Kidney epithelial cell (primary cell): ENCODE measurements at regions not wholly inside any gene's neighbourhood (a gene's known extent, or its start where the extent isn't known, plus 50 kb on each side); places are given as distances from the start of the nearest gene placed in this dataset.

Source experiments
- DNase-seq: peaks from one replicate; pipeline ENCODE4 v3.0.0-alpha.2; 2010; ENCODE audit warnings: low read depth
- H3K27me3 ChIP-seq: 2 replicates; pipeline ENCODE4 v1.6.0; 2011; ENCODE audit warnings: low read length; ENCODE audit not compliant: control insufficient read depth, insufficient read depth
- H3K36me3 ChIP-seq: 2 replicates; pipeline ENCODE4 v1.5.1; 2011; ENCODE audit warnings: low read length; ENCODE audit not compliant: control insufficient read depth, insufficient read depth
- H3K4me3 ChIP-seq: 2 replicates; pipeline ENCODE4 v1.5.1; 2011; ENCODE audit warnings: low read depth, mild to moderate bottlenecking, control low read depth, low read length
- TF ChIP-seq, protein P1 (sequence below): IDR thresholded peaks from 2 replicates; pipeline ENCODE4 v1.5.1; 2011; ENCODE audit warnings: mild to moderate bottlenecking, moderate library complexity, low read length, control low read depth, inconsistent platforms; ENCODE audit not compliant: insufficient read depth, poor library complexity, severe bottlenecking

DNA sequence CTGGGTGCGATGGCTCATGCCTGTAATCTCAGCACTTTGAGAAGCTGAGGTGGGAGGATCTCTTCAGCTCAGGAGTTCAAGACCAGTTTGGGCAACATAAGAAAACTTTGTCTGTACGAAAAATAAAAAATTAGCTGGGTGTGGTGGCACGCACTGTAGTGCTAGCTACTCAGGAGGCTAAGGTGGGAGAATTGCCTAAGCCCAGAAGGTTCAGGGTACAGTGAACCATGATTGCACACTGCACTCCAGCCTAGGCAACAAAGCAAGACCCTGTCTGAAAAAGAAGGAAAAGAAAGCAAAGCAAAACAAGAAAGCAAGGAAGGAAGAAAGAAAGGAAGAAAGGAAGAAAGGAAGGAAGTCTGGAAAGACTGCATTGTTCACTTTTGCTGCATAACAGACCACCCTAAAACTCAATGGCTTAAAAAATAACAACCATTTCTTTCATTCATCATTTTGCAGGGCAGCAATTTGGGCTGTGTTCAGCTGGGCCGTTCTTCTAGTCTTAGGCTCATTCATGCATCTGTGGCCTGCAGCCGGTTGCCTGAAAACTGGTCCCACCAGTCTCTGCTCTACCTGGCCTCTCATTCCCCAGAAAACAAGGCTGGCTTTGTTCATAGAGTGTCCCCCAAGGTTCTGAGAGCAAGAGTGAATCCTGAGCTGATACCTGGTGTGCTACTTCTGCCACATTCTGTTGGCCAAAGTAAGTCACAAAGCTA, 82.4 kb upstream of the MIER3 start:
- TF ChIP-seq, protein P1, sequence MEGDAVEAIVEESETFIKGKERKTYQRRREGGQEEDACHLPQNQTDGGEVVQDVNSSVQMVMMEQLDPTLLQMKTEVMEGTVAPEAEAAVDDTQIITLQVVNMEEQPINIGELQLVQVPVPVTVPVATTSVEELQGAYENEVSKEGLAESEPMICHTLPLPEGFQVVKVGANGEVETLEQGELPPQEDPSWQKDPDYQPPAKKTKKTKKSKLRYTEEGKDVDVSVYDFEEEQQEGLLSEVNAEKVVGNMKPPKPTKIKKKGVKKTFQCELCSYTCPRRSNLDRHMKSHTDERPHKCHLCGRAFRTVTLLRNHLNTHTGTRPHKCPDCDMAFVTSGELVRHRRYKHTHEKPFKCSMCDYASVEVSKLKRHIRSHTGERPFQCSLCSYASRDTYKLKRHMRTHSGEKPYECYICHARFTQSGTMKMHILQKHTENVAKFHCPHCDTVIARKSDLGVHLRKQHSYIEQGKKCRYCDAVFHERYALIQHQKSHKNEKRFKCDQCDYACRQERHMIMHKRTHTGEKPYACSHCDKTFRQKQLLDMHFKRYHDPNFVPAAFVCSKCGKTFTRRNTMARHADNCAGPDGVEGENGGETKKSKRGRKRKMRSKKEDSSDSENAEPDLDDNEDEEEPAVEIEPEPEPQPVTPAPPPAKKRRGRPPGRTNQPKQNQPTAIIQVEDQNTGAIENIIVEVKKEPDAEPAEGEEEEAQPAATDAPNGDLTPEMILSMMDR = no peak
- H3K27me3 ChIP-seq = no peaks in the 10 kb centered on the region
- H3K4me3 ChIP-seq = no peak overlapping the region
- no peak for DNase-seq
- no peaks in the 10 kb centered on the region for H3K36me3 ChIP-seq

DNA sequence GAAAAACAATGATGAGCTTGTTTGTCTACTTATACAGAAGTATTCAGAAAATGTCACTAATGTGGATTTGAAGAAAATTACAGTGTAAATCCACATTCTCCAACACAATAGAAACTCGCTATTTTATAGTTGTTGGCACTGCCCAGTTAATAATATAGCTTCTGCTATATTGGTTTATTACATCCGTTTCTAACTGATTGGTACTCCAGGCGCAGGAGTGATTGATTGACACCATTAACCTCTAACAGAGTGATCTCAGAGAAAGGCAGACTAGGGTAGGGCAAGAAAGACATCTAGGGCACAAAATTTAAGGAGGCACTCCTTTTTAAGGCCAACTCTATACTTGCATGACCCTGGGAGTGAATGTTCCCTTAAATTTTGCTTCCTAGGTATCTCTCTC, 84.0 kb upstream of the MIER3 start:
- Histone ChIP-seq H3K4me3 (no peak overlapping the region), H3K36me3 (no peaks in the 10 kb centered on the region), H3K27me3 (no peaks in the 10 kb centered on the region)
- TF ChIP-seq, protein P1 = no peak
- DNase-seq = no peak

DNA sequence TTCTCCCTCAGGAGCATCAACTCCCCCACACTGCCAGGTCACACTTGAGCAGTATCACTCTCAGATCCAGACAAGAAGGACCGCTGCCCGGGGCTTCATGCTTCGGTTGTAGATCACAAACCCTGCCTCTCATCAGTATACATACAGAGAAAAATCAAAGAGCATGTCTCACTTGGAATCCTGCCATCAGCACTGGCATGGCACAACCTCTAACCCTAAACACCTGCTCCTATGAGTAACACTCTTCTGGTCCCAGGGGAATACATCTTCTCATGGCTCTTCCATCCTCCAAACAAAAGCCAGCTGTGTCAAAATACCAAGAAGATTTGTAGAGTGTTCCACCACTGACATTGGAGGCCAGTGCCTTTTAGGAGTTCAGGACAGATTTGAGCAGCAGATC, 84.8 kb upstream of the MIER3 start:
- H3K27me3 ChIP-seq = no peaks in the 10 kb centered on the region
- DNase-seq = no peak
- TF ChIP-seq, protein P1 = no peak
- no peak overlapping the region for H3K4me3 ChIP-seq
- H3K36me3 ChIP-seq = no peaks in the 10 kb centered on the region

DNA sequence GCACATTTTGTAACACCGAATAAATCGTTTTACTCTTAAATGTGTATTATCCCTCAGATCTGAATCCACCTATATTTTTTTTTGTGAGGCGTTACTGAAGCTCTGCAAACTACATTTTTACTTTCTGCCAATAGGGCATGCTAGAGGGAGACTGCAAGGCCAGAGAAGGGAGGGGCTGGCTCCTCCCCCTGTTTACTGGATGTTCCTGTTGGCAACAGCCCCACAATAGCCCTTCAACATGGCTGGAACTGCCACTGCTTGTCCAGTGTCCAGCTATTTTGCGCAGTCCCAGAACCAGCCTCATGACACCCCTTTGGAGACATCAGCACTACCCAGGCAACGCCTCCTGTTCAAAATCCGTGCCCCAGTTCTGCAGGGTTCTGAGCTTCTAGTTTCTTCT, 85.4 kb upstream of the MIER3 start:
- no peak overlapping the region for H3K4me3 ChIP-seq
- DNase-seq = no peak
- no peaks in the 10 kb centered on the region for H3K36me3 ChIP-seq
- no peaks in the 10 kb centered on the region for H3K27me3 ChIP-seq
- TF ChIP-seq, protein P1 = no peak

DNA sequence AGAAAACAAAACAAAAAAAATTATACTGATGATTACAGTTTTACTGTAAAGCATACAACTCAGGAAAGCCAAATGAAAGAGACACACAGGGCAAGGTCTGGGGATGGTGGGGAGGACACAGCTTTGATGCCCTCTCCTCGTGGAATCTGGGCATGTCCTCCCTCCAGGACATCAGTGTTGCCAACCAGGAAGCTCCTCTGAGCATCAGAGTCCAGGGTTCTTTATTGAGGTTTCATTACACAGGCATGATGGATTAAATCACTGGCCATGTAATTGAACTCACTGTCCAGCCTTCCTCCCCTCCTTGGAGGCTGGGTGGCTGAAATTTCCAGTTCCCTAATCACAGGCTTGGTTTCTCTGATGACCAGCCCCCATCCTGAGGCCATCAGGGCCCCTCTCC, 89.6 kb upstream of the MIER3 start:
- no peak for DNase-seq
- Histone ChIP-seq H3K27me3 (no peaks in the 10 kb centered on the region), H3K36me3 (no peaks in the 10 kb centered on the region), H3K4me3 (no peak overlapping the region)
- TF ChIP-seq, protein P1 = no peak

DNA sequence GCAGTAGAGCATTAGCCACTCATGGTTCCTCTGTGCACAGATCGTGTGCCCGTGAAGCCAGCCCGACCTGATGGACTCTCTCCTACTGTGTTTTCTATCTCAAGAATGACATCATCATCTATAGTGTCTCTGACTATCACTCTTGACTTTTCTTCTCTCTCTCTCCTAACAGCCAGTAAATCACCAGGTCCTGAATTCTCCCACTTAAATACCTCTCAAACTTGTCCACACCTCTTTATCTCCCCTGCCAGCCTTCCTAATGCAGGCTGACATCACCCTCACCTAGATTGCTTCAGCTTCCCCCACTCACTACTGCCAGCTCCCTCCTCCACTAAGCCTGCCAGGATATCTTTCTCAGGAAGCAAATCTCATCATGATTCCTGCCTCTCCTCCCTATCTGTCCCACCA, 90.6 kb upstream of the MIER3 start:
- DNase-seq = no peak
- Histone ChIP-seq H3K36me3 (no peaks in the 10 kb centered on the region), H3K4me3 (no peak overlapping the region), H3K27me3 (no peaks in the 10 kb centered on the region)
- TF ChIP-seq, protein P1 = no peak
